WTC11 (cell line): ENCODE measurements at regions not wholly inside any gene's neighbourhood (a gene's known extent, or its start where the extent isn't known, plus 50 kb on each side); places are given as distances from the start of the nearest gene placed in this dataset.

Experiments
- ATAC-seq: fragments of 200-7000 bp; cut with Tn5 transposase; 2 replicates; pipeline ENCODE4 v1.10.0; 2021; ENCODE audit warnings: mild to moderate bottlenecking, moderate library complexity
- CTCF ChIA-PET: fragments of 300-600 bp; sonication (Branson Sonifier 250); formaldehyde crosslinking; loops from one replicate; lab custom pipeline; 2021; ENCODE audit warnings: antibody characterized with exemption; lab: Charles Lee
- POLR2A ChIA-PET: fragments of 350-600 bp; sonication (Branson Sonifier 250); formaldehyde crosslinking; loops from one replicate; lab custom pipeline; 2021; ENCODE audit warnings: antibody characterized with exemption; lab: Charles Lee
- DNase-seq: peaks from one replicate; pipeline ENCODE4 v3.0.0; 2021; ENCODE audit warnings: low spot score
- H3K27ac Mint-ChIP-seq: 2 replicates; pipeline ENCODE4 v1.8.0; 2021; ENCODE audit warnings: mixed read lengths
- H3K27me3 Mint-ChIP-seq: 2 replicates; pipeline ENCODE4 v1.8.0; 2021; ENCODE audit warnings: low read depth, mild to moderate bottlenecking, moderate library complexity, mixed read lengths
- H3K36me3 Mint-ChIP-seq: 2 replicates; pipeline ENCODE4 v1.8.0; 2021; ENCODE audit warnings: mixed read lengths
- H3K4me1 Mint-ChIP-seq: 2 replicates; pipeline ENCODE4 v1.8.0; 2022; ENCODE audit warnings: mixed read lengths
- H3K4me3 Mint-ChIP-seq: 2 replicates; pipeline ENCODE4 v1.8.0; 2021; ENCODE audit warnings: mild to moderate bottlenecking, moderate library complexity, mixed read lengths
- H3K9me3 Mint-ChIP-seq: 2 replicates; pipeline ENCODE4 v1.8.0; 2021; ENCODE audit warnings: mixed read lengths
- ESRRA ChIP-seq: sonication (generic); formaldehyde crosslinking; IDR thresholded peaks from 2 replicates; pipeline ENCODE4 v1.8.1; 2022; ENCODE audit warnings: mild to moderate bottlenecking, missing genetic modification reagents, borderline replicate concordance
- ETV6 ChIP-seq: sonication (generic); formaldehyde crosslinking; IDR thresholded peaks from 2 replicates; pipeline ENCODE4 v1.8.1; 2022; ENCODE audit warnings: mild to moderate bottlenecking, missing genetic modification reagents
- FOXJ3 ChIP-seq: sonication (generic); formaldehyde crosslinking; IDR thresholded peaks from 2 replicates; pipeline ENCODE4 v1.9.0; 2021; ENCODE audit warnings: missing genetic modification reagents, mild to moderate bottlenecking, borderline replicate concordance
- GRHL2 ChIP-seq: fragments of 250-450 bp; sonication (Bioruptor Pico); IDR thresholded peaks from 2 replicates; pipeline ENCODE4 v1.8.0; 2022; ENCODE audit warnings: mild to moderate bottlenecking, moderate library complexity; ENCODE audit not compliant: insufficient replicate concordance, severe bottlenecking
- GTF2I ChIP-seq: fragments of 250-450 bp; sonication (Bioruptor Pico); conservative IDR thresholded peaks from 2 replicates; pipeline ENCODE4 v1.4.0; 2021; ENCODE audit warnings: mild to moderate bottlenecking
- JUN ChIP-seq: sonication (generic); formaldehyde crosslinking; IDR thresholded peaks from 2 replicates; pipeline ENCODE4 v1.8.0; 2023; ENCODE audit warnings: mild to moderate bottlenecking, missing genetic modification reagents
- NFATC4 ChIP-seq: fragments of 250-450 bp; sonication (Bioruptor Pico); IDR thresholded peaks from 2 replicates; pipeline ENCODE4 v1.9.0; 2021; ENCODE audit warnings: mild to moderate bottlenecking
- NFYB ChIP-seq: sonication (generic); formaldehyde crosslinking; conservative IDR thresholded peaks from 2 replicates; pipeline ENCODE4 v1.8.0; 2022; ENCODE audit warnings: low read depth, missing genetic modification reagents
- NR2C2 ChIP-seq: sonication (generic); formaldehyde crosslinking; IDR thresholded peaks from 2 replicates; pipeline ENCODE4 v1.8.0; 2022; ENCODE audit warnings: mild to moderate bottlenecking, missing genetic modification reagents
- PRDM15 ChIP-seq: sonication (generic); formaldehyde crosslinking; IDR thresholded peaks from 2 replicates; pipeline ENCODE4 v1.8.0; 2022; ENCODE audit warnings: missing genetic modification reagents
- SP1 ChIP-seq: sonication (generic); formaldehyde crosslinking; conservative IDR thresholded peaks from 2 replicates; pipeline ENCODE4 v1.8.1; 2022; ENCODE audit warnings: missing genetic modification reagents
- ZBTB43 ChIP-seq: sonication (generic); formaldehyde crosslinking; IDR thresholded peaks from 2 replicates; pipeline ENCODE4 v1.8.1; 2023; ENCODE audit warnings: mild to moderate bottlenecking, missing genetic modification reagents
- ZMAT4 ChIP-seq: fragments of 250-450 bp; sonication (Bioruptor Pico); IDR thresholded peaks from 2 replicates; pipeline ENCODE4 v1.9.0; 2021; ENCODE audit warnings: mild to moderate bottlenecking
- ZNF121 ChIP-seq: sonication (generic); formaldehyde crosslinking; IDR thresholded peaks from 2 replicates; pipeline ENCODE4 v1.8.0; 2023; ENCODE audit warnings: missing genetic modification reagents
- ZNF138 ChIP-seq: sonication (generic); formaldehyde crosslinking; conservative IDR thresholded peaks from 2 replicates; pipeline ENCODE4 v1.8.1; 2022; ENCODE audit warnings: mild to moderate bottlenecking, moderate library complexity, missing genetic modification reagents
- ZNF263 ChIP-seq: sonication (generic); formaldehyde crosslinking; IDR thresholded peaks from 2 replicates; pipeline ENCODE4 v1.8.1; 2022; ENCODE audit warnings: low read depth, mild to moderate bottlenecking, moderate library complexity, missing genetic modification reagents
- ZNF281 ChIP-seq: sonication (generic); formaldehyde crosslinking; IDR thresholded peaks from 2 replicates; pipeline ENCODE4 v1.8.0; 2023; ENCODE audit warnings: mild to moderate bottlenecking, missing genetic modification reagents
- ZNF317 ChIP-seq: sonication (generic); formaldehyde crosslinking; IDR thresholded peaks from 2 replicates; pipeline ENCODE4 v1.8.1; 2023; ENCODE audit warnings: low read depth, mild to moderate bottlenecking, moderate library complexity, missing genetic modification reagents, borderline replicate concordance
- ZNF396 ChIP-seq: fragments of 250-450 bp; sonication (Bioruptor Pico); IDR thresholded peaks from 2 replicates; pipeline ENCODE4 v1.8.0; 2021; ENCODE audit warnings: mild to moderate bottlenecking, moderate library complexity, borderline replicate concordance
- ZNF425 ChIP-seq: fragments of 250-450 bp; sonication (Bioruptor Pico); conservative IDR thresholded peaks from 2 replicates; pipeline ENCODE4 v1.9.0; 2021; ENCODE audit warnings: mild to moderate bottlenecking

- Mint-ChIP-seq H3K27ac (no peak overlapping the region), H3K9me3 (no peaks in the 10 kb centered on the region), H3K4me3 (no peak overlapping the region), H3K27me3 (no peaks in the 10 kb centered on the region), H3K4me1 (peaks cover 13% of the 10 kb centered on the region), H3K36me3 (no peaks in the 10 kb centered on the region)
- ChIA-PET CTCF (no interaction called here), POLR2A (no interaction called here)
- ATAC-seq (no peak), DNase-seq (no peak)
- TF ChIP-seq GRHL2 (CRISPR knock-in tag) (no peak), ZMAT4 (CRISPR knock-in tag) (no peak), ZNF281 (no peak), ZNF317 (CRISPR knock-in tag) (no peak), SP1 (CRISPR knock-in tag) (no peak), ZNF425 (CRISPR knock-in tag) (no peak), ETV6 (CRISPR knock-in tag) (no peak), ZNF396 (CRISPR knock-in tag) (no peak), GTF2I (CRISPR knock-in tag) (no peak), PRDM15 (no peak), ZNF263 (CRISPR knock-in tag) (no peak), ZBTB43 (CRISPR knock-in tag) (no peak), ZNF138 (CRISPR knock-in tag) (no peak), JUN (CRISPR knock-in tag) (no peak)
Observed at GRCh38 chr4:31065086-31065485, 344.9 kb downstream of the PCDH7 start.

- POLR2A ChIA-PET, result no interaction called here
- DNase-seq (no peak), ATAC-seq (no peak)
- Mint-ChIP-seq H3K27ac (peak overlapping the region; percentile 15; the same call in 1 of the 2 replicates), H3K27me3 (no peaks in the 10 kb centered on the region), H3K4me1 (peaks cover 13% of the 10 kb centered on the region), H3K9me3 (no peaks in the 10 kb centered on the region), H3K4me3 (no peak overlapping the region), H3K36me3 (no peaks in the 10 kb centered on the region)
- CTCF ChIA-PET, result no interaction called here
- no peak for TF ChIP-seq ESRRA (CRISPR knock-in tag)
- TF ChIP-seq ZNF263 (CRISPR knock-in tag), result no peak
- TF ChIP-seq FOXJ3 (CRISPR knock-in tag), result no peak
- no peak for TF ChIP-seq NFATC4
- TF ChIP-seq GRHL2 (CRISPR knock-in tag), result no peak
- no peak for TF ChIP-seq ZNF121 (CRISPR knock-in tag)
- no peak for TF ChIP-seq NFYB (CRISPR knock-in tag)
- no peak for TF ChIP-seq NR2C2 (CRISPR knock-in tag)
Observed at GRCh38 chr4:31068257-31069075, 348.3 kb downstream of the PCDH7 start.
